Fibroblast of lung (primary cell): ENCODE measurements at regions not wholly inside any gene's neighbourhood (a gene's known extent, or its start where the extent isn't known, plus 50 kb on each side); places are given as distances from the start of the nearest gene placed in this dataset.

Source experiments
- DNase-seq, 2 donors: peaks; one replicate each; pipeline versions ENCODE4 v3.0.0 to v3.0.0-alpha.2; 2010; ENCODE audit warnings: low read depth in 2 of 2
- H2AFZ ChIP-seq: 2 replicates; pipeline ENCODE4 v1.5.1; 2012; ENCODE audit warnings: low read length, control low read depth, inconsistent platforms
- H3K27ac ChIP-seq: 2 replicates; pipeline ENCODE4 v1.5.1; 2011; ENCODE audit warnings: low read length, control low read depth; ENCODE audit not compliant: insufficient read depth
- H3K27me3 ChIP-seq: 2 replicates; pipeline ENCODE4 v1.5.1; 2011; ENCODE audit warnings: mild to moderate bottlenecking, low read length; ENCODE audit not compliant: control insufficient read depth, insufficient read depth
- H3K36me3 ChIP-seq: 2 replicates; pipeline ENCODE4 v1.5.1; 2011; ENCODE audit warnings: low read length; ENCODE audit not compliant: control insufficient read depth, insufficient read depth
- H3K4me1 ChIP-seq: 2 replicates; pipeline ENCODE4 v1.5.1; 2011; ENCODE audit warnings: low read length; ENCODE audit not compliant: control insufficient read depth, insufficient read depth; ENCODE audit errors: extremely low read depth
- H3K4me2 ChIP-seq: 2 replicates; pipeline ENCODE4 v1.5.1; 2011; ENCODE audit warnings: low read length, control low read depth; ENCODE audit not compliant: insufficient read depth; ENCODE audit errors: extremely low read depth
- H3K4me3 ChIP-seq, 4 experiments: fragments of 200-600 bp in 1 of 4; sonication (generic) in 1 of 4; replicated peaks in 1 of 4; 2 replicates each; pipeline ENCODE4 v1.5.1; 2011 to 2016; ENCODE audit warnings: low read length in 4 of 4, low read depth in 3 of 4, mild to moderate bottlenecking in 3 of 4, control low read depth in 2 of 4, inconsistent platforms in 1 of 4, mixed read lengths in 1 of 4; ENCODE audit not compliant: insufficient read depth in 1 of 4; ENCODE audit errors: control extremely low read depth in 1 of 4
- H3K79me2 ChIP-seq: 2 replicates; pipeline ENCODE4 v1.5.1; 2012; ENCODE audit warnings: mild to moderate bottlenecking, low read length, inconsistent platforms; ENCODE audit not compliant: control insufficient read depth, insufficient read depth
- H3K9ac ChIP-seq: 2 replicates; pipeline ENCODE4 v1.5.1; 2011; ENCODE audit warnings: mild to moderate bottlenecking, low read length, control low read depth; ENCODE audit not compliant: insufficient read depth
- H3K9me3 ChIP-seq: 2 replicates; pipeline ENCODE4 v1.5.1; 2012; ENCODE audit warnings: low read depth, low read length; ENCODE audit not compliant: control insufficient read depth, insufficient read depth
- H4K20me1 ChIP-seq: 2 replicates; pipeline ENCODE4 v1.5.1; 2011; ENCODE audit warnings: low read length; ENCODE audit not compliant: control insufficient read depth, insufficient read depth; ENCODE audit errors: extremely low read depth
- EZH2 ChIP-seq: IDR thresholded peaks from 2 replicates; pipeline ENCODE4 v1.5.1; 2012; ENCODE audit warnings: low read length, control low read depth, mild to moderate bottlenecking; ENCODE audit errors: missing control alignments
- TF ChIP-seq, protein P1 (sequence below), 2 donors: IDR thresholded peaks in 1 of 2; conservative IDR thresholded peaks in 1 of 2; 1 replicate in 1 of 2; 2 replicates in 1 of 2; pipeline ENCODE4 v1.5.1; 2011 to 2012; ENCODE audit warnings: low read length in 2 of 2, control low read depth in 1 of 2, inconsistent platforms in 1 of 2, low read depth in 1 of 2, mild to moderate bottlenecking in 1 of 2

GRCh38 chr13:91025442-91025841 lies 322.0 kb upstream of the MIR17HG start:
- no peaks in the 10 kb centered on the region for H3K9me3 ChIP-seq
- H3K79me2 ChIP-seq, result no peaks in the 10 kb centered on the region
- no peaks in the 10 kb centered on the region for H3K4me1 ChIP-seq
- no peak overlapping the region for H3K4me2 ChIP-seq
- no peak for TF ChIP-seq EZH2
- TF ChIP-seq, protein P1, sequence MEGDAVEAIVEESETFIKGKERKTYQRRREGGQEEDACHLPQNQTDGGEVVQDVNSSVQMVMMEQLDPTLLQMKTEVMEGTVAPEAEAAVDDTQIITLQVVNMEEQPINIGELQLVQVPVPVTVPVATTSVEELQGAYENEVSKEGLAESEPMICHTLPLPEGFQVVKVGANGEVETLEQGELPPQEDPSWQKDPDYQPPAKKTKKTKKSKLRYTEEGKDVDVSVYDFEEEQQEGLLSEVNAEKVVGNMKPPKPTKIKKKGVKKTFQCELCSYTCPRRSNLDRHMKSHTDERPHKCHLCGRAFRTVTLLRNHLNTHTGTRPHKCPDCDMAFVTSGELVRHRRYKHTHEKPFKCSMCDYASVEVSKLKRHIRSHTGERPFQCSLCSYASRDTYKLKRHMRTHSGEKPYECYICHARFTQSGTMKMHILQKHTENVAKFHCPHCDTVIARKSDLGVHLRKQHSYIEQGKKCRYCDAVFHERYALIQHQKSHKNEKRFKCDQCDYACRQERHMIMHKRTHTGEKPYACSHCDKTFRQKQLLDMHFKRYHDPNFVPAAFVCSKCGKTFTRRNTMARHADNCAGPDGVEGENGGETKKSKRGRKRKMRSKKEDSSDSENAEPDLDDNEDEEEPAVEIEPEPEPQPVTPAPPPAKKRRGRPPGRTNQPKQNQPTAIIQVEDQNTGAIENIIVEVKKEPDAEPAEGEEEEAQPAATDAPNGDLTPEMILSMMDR (conservative IDR thresholded peaks at IDR 0.05 in 1 of 2, IDR thresholded peaks at IDR 0.05 in 1 of 2; ENCODE audit: low read depth in 1 of 2, low read length in 2 of 2), result no peak
- no peaks in the 10 kb centered on the region for H3K27me3 ChIP-seq
- no peak overlapping the region for H3K4me3 ChIP-seq
- H3K9ac ChIP-seq, result no peak overlapping the region
- no peak for DNase-seq
- no peak overlapping the region for H3K27ac ChIP-seq
- H2AFZ ChIP-seq, result no peak overlapping the region
- no peaks in the 10 kb centered on the region for H4K20me1 ChIP-seq
- H3K36me3 ChIP-seq, result no peaks in the 10 kb centered on the region

DNA sequence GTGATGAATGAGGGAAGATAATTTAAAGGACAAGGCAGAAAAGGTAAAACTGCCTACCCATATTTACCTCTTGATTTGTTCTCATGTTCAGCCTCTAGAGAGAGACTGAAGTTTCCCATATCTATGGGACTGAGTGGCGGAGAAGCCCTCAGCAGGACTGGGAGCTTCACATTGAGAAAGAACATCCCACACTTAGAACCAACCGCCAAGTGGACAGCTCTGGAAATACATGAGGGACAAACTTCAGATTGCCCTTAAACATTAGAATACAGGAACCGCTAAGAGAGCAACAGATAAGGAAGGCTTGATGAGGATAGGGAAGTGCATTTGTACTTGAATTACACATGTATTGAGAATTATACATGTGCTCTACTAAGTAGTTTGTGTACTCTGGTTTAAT lies 316.0 kb upstream of the MIR17HG start:
- H3K27ac ChIP-seq, result no peak overlapping the region
- DNase-seq, result no peak
- H3K27me3 ChIP-seq, result no peaks in the 10 kb centered on the region
- H3K4me3 ChIP-seq, result no peak overlapping the region
- no peaks in the 10 kb centered on the region for H3K4me1 ChIP-seq
- no peak overlapping the region for H2AFZ ChIP-seq
- H3K79me2 ChIP-seq, result no peaks in the 10 kb centered on the region
- TF ChIP-seq, protein P1 (conservative IDR thresholded peaks at IDR 0.05 in 1 of 2, IDR thresholded peaks at IDR 0.05 in 1 of 2; ENCODE audit: low read depth in 1 of 2, low read length in 2 of 2), result no peak
- no peak for TF ChIP-seq EZH2
- no peak overlapping the region for H3K9ac ChIP-seq
- no peaks in the 10 kb centered on the region for H3K9me3 ChIP-seq
- H4K20me1 ChIP-seq, result peaks cover 2% of the 10 kb centered on the region
- H3K36me3 ChIP-seq, result no peaks in the 10 kb centered on the region
- H3K4me2 ChIP-seq, result no peak overlapping the region

- no peak for TF ChIP-seq EZH2
- H3K27me3 ChIP-seq, result no peaks in the 10 kb centered on the region
- H3K4me1 ChIP-seq, result no peaks in the 10 kb centered on the region
- no peak overlapping the region for H3K27ac ChIP-seq
- no peaks in the 10 kb centered on the region for H3K9me3 ChIP-seq
- no peak overlapping the region for H3K9ac ChIP-seq
- H3K36me3 ChIP-seq, result no peaks in the 10 kb centered on the region
- H3K79me2 ChIP-seq, result no peaks in the 10 kb centered on the region
- H2AFZ ChIP-seq, result no peak overlapping the region
- no peak for DNase-seq
- H4K20me1 ChIP-seq, result peaks cover 2% of the 10 kb centered on the region
- no peak overlapping the region for H3K4me2 ChIP-seq
- no peak overlapping the region for H3K4me3 ChIP-seq
Measured at GRCh38 chr13:91032104-91032503, 315.4 kb upstream of the MIR17HG start.

- Histone ChIP-seq H3K27ac (no peak overlapping the region), H3K4me2 (no peak overlapping the region), H3K9ac (no peak overlapping the region), H4K20me1 (peaks cover 2% of the 10 kb centered on the region), H2AFZ (no peak overlapping the region), H3K4me3 (no peak overlapping the region), H3K79me2 (no peaks in the 10 kb centered on the region), H3K4me1 (no peaks in the 10 kb centered on the region), H3K9me3 (no peaks in the 10 kb centered on the region), H3K27me3 (no peaks in the 10 kb centered on the region), H3K36me3 (no peaks in the 10 kb centered on the region)
- DNase-seq, result no peak
- no peak for TF ChIP-seq EZH2
- TF ChIP-seq, protein P1 (conservative IDR thresholded peaks at IDR 0.05 in 1 of 2, IDR thresholded peaks at IDR 0.05 in 1 of 2; ENCODE audit: low read depth in 1 of 2, low read length in 2 of 2), result no peak
Measured at GRCh38 chr13:91036886-91037285, 310.6 kb upstream of the MIR17HG start.
